IMR-90 (cell line): ENCODE measurements at regions not wholly inside any gene's neighbourhood (a gene's known extent, or its start where the extent isn't known, plus 50 kb on each side); places are given as distances from the start of the nearest gene placed in this dataset.

Experiments used
- POLR2A ChIP-seq: IDR thresholded peaks from 2 replicates; pipeline ENCODE4 v1.6.1; 2012; ENCODE audit warnings: mild to moderate bottlenecking, low read depth, low read length
- RCOR1 ChIP-seq: IDR thresholded peaks from 2 replicates; pipeline ENCODE4 v1.6.1; 2012; ENCODE audit warnings: mild to moderate bottlenecking, low read length, improper control_type of control experiment; ENCODE audit not compliant: insufficient replicate concordance
- TF ChIP-seq, protein P1 (sequence below): conservative IDR thresholded peaks from 2 replicates; pipeline ENCODE4 v1.5.1; 2012; ENCODE audit warnings: mild to moderate bottlenecking, low read depth, low read length, improper control_type of control experiment

DNA sequence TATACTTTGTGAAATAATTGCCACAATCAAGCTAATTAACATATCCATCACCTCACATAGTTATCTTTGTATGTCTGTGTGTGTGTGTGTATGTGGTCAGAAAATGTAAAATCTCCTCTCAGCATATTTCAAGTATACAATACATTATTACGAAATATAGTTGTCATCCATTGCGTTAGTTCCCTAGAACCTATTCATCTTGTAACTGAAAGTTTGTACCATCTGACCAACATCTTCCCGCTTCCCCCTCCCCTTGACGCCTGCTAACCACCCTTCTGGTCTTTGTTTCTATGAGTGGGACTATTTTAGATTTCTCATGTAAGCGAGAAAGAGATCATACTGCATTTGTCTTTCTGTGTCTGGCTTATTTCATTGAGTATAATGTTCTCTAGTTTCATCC, 455.3 kb downstream of the KCNT2 start:
- TF ChIP-seq, protein P1, sequence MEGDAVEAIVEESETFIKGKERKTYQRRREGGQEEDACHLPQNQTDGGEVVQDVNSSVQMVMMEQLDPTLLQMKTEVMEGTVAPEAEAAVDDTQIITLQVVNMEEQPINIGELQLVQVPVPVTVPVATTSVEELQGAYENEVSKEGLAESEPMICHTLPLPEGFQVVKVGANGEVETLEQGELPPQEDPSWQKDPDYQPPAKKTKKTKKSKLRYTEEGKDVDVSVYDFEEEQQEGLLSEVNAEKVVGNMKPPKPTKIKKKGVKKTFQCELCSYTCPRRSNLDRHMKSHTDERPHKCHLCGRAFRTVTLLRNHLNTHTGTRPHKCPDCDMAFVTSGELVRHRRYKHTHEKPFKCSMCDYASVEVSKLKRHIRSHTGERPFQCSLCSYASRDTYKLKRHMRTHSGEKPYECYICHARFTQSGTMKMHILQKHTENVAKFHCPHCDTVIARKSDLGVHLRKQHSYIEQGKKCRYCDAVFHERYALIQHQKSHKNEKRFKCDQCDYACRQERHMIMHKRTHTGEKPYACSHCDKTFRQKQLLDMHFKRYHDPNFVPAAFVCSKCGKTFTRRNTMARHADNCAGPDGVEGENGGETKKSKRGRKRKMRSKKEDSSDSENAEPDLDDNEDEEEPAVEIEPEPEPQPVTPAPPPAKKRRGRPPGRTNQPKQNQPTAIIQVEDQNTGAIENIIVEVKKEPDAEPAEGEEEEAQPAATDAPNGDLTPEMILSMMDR = no peak
- TF ChIP-seq POLR2A (no peak), RCOR1 (no peak)
